ENCODE measurements at regions not wholly inside any gene's neighbourhood (a gene's known extent, or its start where the extent isn't known, plus 50 kb on each side); places are given as distances from the start of the nearest gene placed in this dataset.

DNA sequence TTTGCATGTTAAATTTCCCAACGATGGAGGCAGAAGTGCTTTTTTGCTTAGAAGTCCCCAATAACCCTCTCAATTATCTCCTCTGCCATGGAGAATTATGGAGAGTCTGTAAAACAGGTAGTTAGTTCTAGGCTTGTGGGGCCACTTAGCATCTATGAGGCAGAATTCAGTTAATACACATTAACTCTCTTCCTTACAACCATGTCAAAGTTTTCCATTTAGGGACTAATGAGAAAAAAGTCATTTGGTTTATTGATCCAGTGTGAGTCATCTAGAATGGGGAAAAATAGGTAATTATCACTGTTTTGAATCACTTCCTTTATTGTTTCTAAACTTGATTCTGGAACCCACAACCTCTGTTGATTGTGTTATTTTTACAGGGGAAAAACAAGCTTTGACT lies 229.1 kb upstream of the COX10 start:
- TF ChIP-seq, protein P1, sequence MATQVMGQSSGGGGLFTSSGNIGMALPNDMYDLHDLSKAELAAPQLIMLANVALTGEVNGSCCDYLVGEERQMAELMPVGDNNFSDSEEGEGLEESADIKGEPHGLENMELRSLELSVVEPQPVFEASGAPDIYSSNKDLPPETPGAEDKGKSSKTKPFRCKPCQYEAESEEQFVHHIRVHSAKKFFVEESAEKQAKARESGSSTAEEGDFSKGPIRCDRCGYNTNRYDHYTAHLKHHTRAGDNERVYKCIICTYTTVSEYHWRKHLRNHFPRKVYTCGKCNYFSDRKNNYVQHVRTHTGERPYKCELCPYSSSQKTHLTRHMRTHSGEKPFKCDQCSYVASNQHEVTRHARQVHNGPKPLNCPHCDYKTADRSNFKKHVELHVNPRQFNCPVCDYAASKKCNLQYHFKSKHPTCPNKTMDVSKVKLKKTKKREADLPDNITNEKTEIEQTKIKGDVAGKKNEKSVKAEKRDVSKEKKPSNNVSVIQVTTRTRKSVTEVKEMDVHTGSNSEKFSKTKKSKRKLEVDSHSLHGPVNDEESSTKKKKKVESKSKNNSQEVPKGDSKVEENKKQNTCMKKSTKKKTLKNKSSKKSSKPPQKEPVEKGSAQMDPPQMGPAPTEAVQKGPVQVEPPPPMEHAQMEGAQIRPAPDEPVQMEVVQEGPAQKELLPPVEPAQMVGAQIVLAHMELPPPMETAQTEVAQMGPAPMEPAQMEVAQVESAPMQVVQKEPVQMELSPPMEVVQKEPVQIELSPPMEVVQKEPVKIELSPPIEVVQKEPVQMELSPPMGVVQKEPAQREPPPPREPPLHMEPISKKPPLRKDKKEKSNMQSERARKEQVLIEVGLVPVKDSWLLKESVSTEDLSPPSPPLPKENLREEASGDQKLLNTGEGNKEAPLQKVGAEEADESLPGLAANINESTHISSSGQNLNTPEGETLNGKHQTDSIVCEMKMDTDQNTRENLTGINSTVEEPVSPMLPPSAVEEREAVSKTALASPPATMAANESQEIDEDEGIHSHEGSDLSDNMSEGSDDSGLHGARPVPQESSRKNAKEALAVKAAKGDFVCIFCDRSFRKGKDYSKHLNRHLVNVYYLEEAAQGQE (IDR thresholded peaks at IDR 0.05; ENCODE audit: insufficient read depth in 1 of 2, low read depth in 2 of 2, low read length in 1 of 2) = no peak
- no peak for TF ChIP-seq POLR2AphosphoS5 (IDR thresholded peaks at IDR 0.05; ENCODE audit: low read depth, low read length)
- Histone ChIP-seq H3K4me1 (ENCODE audit: control insufficient read depth, insufficient read depth, low read length) (no peaks in the 10 kb centered on the region), H3K27me3 (ENCODE audit: control insufficient read depth, insufficient read depth, low read length) (no peaks in the 10 kb centered on the region), H3K9me3 (ENCODE audit: control insufficient read depth, insufficient read depth, low read depth, low read length) (no peaks in the 10 kb centered on the region), H3K36me3 (ENCODE audit: control insufficient read depth, insufficient read depth, low read length) (no peaks in the 10 kb centered on the region), H3K4me3 (ENCODE audit: low read depth in 2 of 2, low read length in 2 of 2) (no peak overlapping the region), H3K27ac (ENCODE audit: low read length) (no peak overlapping the region)
- DNase-seq (ENCODE audit: low read depth, low spot score) (no peak), ATAC-seq (no peak)
- intact Hi-C loops (cut with micrococcal nuclease; ENCODE audit: unreplicated experiment) = no loop called here
- in situ Hi-C loops (cut with HindIII; ENCODE audit: low pct_unique_long_range_greater_than_20kb, low sequenced_read_pairs) = no loop called here
- BruUV-seq (replicated peaks) = no TSS peak
- POLR2A ChIA-PET = no interaction called here
- CTCF ChIA-PET = no interaction called here

DNA sequence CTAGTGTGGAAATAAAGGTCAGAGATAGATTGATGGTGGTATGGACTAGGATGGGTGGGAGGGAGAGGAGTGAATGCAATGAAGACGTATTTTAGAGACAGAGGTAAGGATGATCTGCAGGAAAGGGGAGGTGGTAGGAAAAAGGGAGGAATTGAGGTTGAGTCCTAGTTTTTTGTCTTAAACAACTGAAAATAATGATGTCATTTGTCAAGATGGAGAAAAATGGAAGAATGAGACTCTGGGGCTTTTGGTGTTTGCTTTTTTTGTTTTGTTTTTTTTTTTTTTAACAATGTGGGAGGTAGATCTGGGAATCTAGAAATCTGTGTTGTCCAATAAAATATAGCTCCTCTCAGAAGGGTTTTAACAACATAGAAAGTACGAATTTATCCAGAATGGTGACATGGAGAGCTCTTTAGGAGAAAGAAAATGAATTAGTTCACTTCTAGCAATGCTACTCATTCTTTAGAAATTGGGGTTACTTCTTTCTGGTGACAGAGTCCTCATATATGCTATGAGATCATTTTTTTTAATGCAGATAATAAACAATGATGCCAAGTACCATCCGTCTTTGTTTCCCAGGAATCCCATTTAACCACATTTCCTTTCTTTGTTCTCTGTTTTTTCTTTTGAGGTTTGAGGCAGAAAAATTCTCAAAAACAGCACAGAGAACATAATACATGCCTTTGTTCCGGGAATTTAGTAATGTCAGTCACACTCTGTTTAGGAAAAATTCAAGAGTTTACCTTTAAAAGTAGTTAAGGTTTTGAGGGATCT lies 225.3 kb upstream of the COX10 start:
- in situ Hi-C loops (cut with HindIII; ENCODE audit: low pct_unique_long_range_greater_than_20kb, low sequenced_read_pairs) (no loop called here), intact Hi-C loops (cut with micrococcal nuclease; ENCODE audit: unreplicated experiment) (no loop called here)
- DNase-seq (ENCODE audit: low read depth, low spot score) = no peak
- H3K4me3 ChIP-seq (ENCODE audit: low read depth in 2 of 2, low read length in 2 of 2) = no peak overlapping the region
- TF ChIP-seq, protein P1 (IDR thresholded peaks at IDR 0.05; ENCODE audit: insufficient read depth in 1 of 2, low read depth in 2 of 2, low read length in 1 of 2) = no peak
- no peak for TF ChIP-seq SIN3A (IDR thresholded peaks at IDR 0.05; ENCODE audit: borderline replicate concordance, insufficient read depth, low read depth, low read length)
- TF ChIP-seq, protein P2, sequence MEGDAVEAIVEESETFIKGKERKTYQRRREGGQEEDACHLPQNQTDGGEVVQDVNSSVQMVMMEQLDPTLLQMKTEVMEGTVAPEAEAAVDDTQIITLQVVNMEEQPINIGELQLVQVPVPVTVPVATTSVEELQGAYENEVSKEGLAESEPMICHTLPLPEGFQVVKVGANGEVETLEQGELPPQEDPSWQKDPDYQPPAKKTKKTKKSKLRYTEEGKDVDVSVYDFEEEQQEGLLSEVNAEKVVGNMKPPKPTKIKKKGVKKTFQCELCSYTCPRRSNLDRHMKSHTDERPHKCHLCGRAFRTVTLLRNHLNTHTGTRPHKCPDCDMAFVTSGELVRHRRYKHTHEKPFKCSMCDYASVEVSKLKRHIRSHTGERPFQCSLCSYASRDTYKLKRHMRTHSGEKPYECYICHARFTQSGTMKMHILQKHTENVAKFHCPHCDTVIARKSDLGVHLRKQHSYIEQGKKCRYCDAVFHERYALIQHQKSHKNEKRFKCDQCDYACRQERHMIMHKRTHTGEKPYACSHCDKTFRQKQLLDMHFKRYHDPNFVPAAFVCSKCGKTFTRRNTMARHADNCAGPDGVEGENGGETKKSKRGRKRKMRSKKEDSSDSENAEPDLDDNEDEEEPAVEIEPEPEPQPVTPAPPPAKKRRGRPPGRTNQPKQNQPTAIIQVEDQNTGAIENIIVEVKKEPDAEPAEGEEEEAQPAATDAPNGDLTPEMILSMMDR (IDR thresholded peaks at IDR 0.05) = no peak
- TF ChIP-seq TCF7L2 (IDR thresholded peaks at IDR 0.05; ENCODE audit: low read depth, low read length) = no peak
- TF ChIP-seq POLR2AphosphoS5 (IDR thresholded peaks at IDR 0.05; ENCODE audit: low read depth, low read length) = no peak
- H3K4me1 ChIP-seq (ENCODE audit: control insufficient read depth, insufficient read depth, low read length) = no peaks in the 10 kb centered on the region
- H3K9me3 ChIP-seq (ENCODE audit: control insufficient read depth, insufficient read depth, low read depth, low read length) = no peaks in the 10 kb centered on the region
- CTCF ChIA-PET = no interaction called here
- ATAC-seq = no peak
- no TSS peak for BruUV-seq (replicated peaks)
- H3K36me3 ChIP-seq (ENCODE audit: control insufficient read depth, insufficient read depth, low read length) = no peaks in the 10 kb centered on the region
- POLR2A ChIA-PET = no interaction called here
- H3K27me3 ChIP-seq (ENCODE audit: control insufficient read depth, insufficient read depth, low read length) = no peaks in the 10 kb centered on the region
- H3K27ac ChIP-seq (ENCODE audit: low read length) = no peak overlapping the region
